ENCODE measurements at regions not wholly inside any gene's neighbourhood (a gene's known extent, or its start where the extent isn't known, plus 50 kb on each side); places are given as distances from the start of the nearest gene placed in this dataset.

GRCh38 chr1:208511242-208511860 is 267.2 kb upstream of the PLXNA2 start:
- H3K4me3 Mint-ChIP-seq (ENCODE audit: unreplicated experiment) = no peak overlapping the region
- H3K27me3 Mint-ChIP-seq (ENCODE audit: unreplicated experiment) = no peaks in the 10 kb centered on the region
- H3K36me3 Mint-ChIP-seq (ENCODE audit: unreplicated experiment) = no peaks in the 10 kb centered on the region
- peaks cover 1% of the 10 kb centered on the region for H3K9me3 Mint-ChIP-seq (ENCODE audit: unreplicated experiment)
- no peak for TF ChIP-seq CTCF (IDR thresholded peaks at IDR 0.05; ENCODE audit: partially characterized antibody, unreplicated experiment)
- H3K4me1 Mint-ChIP-seq (ENCODE audit: low read depth, unreplicated experiment) = peaks cover 6% of the 10 kb centered on the region
- H3K27ac Mint-ChIP-seq (ENCODE audit: unreplicated experiment) = no peak overlapping the region
- no peak for DNase-seq

DNA sequence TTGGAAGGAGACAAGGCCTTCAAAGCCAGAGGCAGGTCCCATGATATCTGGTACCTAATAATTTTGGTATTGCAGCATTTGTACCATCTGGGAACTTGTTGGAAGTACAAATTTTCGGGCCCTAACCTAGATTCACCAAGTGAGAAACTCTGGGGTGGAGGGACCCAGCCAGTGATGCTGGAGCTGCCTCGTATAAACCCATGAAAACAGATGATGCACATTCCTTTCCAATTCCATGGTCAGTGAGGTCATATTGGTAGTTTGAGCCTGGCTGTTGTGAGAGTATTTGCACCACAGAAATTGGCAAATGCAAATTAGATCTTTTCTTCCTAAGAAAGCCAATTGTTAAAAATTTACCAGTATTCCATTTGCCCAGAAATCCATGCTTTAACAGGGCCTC is 269.6 kb upstream of the PLXNA2 start:
- no peaks in the 10 kb centered on the region for H3K27me3 Mint-ChIP-seq (ENCODE audit: unreplicated experiment)
- peaks cover 13% of the 10 kb centered on the region for H3K36me3 Mint-ChIP-seq (ENCODE audit: unreplicated experiment)
- no peak for DNase-seq
- H3K4me3 Mint-ChIP-seq (ENCODE audit: unreplicated experiment) = no peak overlapping the region
- no peak for TF ChIP-seq CTCF (IDR thresholded peaks at IDR 0.05; ENCODE audit: partially characterized antibody, unreplicated experiment)
- H3K27ac Mint-ChIP-seq (ENCODE audit: unreplicated experiment) = no peak overlapping the region
- peaks cover 6% of the 10 kb centered on the region for H3K4me1 Mint-ChIP-seq (ENCODE audit: low read depth, unreplicated experiment)
- H3K9me3 Mint-ChIP-seq (ENCODE audit: unreplicated experiment) = peaks cover 1% of the 10 kb centered on the region

GRCh38 chr1:208515129-208515528 is 270.9 kb upstream of the PLXNA2 start:
- Mint-ChIP-seq H3K9me3 (ENCODE audit: unreplicated experiment) (peaks cover 1% of the 10 kb centered on the region), H3K4me3 (ENCODE audit: unreplicated experiment) (no peak overlapping the region), H3K36me3 (ENCODE audit: unreplicated experiment) (peaks cover 13% of the 10 kb centered on the region), H3K27me3 (ENCODE audit: unreplicated experiment) (no peaks in the 10 kb centered on the region), H3K27ac (ENCODE audit: unreplicated experiment) (no peak overlapping the region), H3K4me1 (ENCODE audit: low read depth, unreplicated experiment) (peaks cover 6% of the 10 kb centered on the region)
- TF ChIP-seq CTCF (IDR thresholded peaks at IDR 0.05; ENCODE audit: partially characterized antibody, unreplicated experiment) = no peak
- no peak for DNase-seq

GRCh38 chr1:208516780-208517179 is 272.6 kb upstream of the PLXNA2 start:
- no peak overlapping the region for H3K4me3 Mint-ChIP-seq (ENCODE audit: unreplicated experiment)
- peaks cover 13% of the 10 kb centered on the region for H3K36me3 Mint-ChIP-seq (ENCODE audit: unreplicated experiment)
- TF ChIP-seq CTCF (IDR thresholded peaks at IDR 0.05; ENCODE audit: partially characterized antibody, unreplicated experiment) = no peak
- peaks cover 6% of the 10 kb centered on the region for H3K4me1 Mint-ChIP-seq (ENCODE audit: low read depth, unreplicated experiment)
- peaks cover 1% of the 10 kb centered on the region for H3K9me3 Mint-ChIP-seq (ENCODE audit: unreplicated experiment)
- DNase-seq = no peak
- H3K27ac Mint-ChIP-seq (ENCODE audit: unreplicated experiment) = no peak overlapping the region
- H3K27me3 Mint-ChIP-seq (ENCODE audit: unreplicated experiment) = no peaks in the 10 kb centered on the region

DNA sequence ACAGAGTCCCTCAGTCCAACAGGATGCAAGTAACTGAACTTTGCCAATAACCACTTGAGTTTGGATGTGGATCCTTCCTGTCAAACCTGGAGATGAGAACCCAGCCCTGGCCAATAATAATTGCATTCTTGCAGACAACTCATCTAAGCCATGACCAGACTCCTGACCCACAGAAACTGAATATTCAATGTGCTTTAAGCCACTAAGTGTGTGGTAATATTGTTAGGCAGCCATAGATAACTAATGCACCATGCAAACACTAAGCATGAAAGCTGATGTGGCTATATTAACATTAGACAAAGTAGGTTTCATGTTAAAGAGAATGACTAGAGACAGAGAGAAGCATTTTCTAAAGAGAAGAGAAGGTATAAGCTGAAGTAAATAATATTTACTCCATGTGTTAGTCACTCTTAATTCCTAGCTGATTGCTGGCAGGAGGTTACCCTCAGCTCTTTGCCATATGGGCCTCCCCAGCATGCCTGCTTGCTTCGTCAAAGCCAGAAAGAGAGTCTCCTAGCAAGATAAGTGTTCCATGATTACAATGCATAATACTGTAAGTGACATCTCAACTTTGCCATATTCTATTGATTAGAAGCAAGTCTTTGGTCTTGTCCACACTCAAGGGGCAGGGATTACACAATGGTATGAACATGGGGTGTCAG is 276.4 kb upstream of the PLXNA2 start:
- Mint-ChIP-seq H3K27ac (ENCODE audit: unreplicated experiment) (no peak overlapping the region), H3K27me3 (ENCODE audit: unreplicated experiment) (no peaks in the 10 kb centered on the region), H3K36me3 (ENCODE audit: unreplicated experiment) (peaks cover 13% of the 10 kb centered on the region), H3K9me3 (ENCODE audit: unreplicated experiment) (peaks cover 3% of the 10 kb centered on the region), H3K4me3 (ENCODE audit: unreplicated experiment) (no peak overlapping the region), H3K4me1 (ENCODE audit: low read depth, unreplicated experiment) (peaks cover 17% of the 10 kb centered on the region)
- no peak for DNase-seq
- no peak for TF ChIP-seq CTCF (IDR thresholded peaks at IDR 0.05; ENCODE audit: partially characterized antibody, unreplicated experiment)
